ENCODE measurements at regions not wholly inside any gene's neighbourhood (a gene's known extent, or its start where the extent isn't known, plus 50 kb on each side); places are given as distances from the start of the nearest gene placed in this dataset.

DNA sequence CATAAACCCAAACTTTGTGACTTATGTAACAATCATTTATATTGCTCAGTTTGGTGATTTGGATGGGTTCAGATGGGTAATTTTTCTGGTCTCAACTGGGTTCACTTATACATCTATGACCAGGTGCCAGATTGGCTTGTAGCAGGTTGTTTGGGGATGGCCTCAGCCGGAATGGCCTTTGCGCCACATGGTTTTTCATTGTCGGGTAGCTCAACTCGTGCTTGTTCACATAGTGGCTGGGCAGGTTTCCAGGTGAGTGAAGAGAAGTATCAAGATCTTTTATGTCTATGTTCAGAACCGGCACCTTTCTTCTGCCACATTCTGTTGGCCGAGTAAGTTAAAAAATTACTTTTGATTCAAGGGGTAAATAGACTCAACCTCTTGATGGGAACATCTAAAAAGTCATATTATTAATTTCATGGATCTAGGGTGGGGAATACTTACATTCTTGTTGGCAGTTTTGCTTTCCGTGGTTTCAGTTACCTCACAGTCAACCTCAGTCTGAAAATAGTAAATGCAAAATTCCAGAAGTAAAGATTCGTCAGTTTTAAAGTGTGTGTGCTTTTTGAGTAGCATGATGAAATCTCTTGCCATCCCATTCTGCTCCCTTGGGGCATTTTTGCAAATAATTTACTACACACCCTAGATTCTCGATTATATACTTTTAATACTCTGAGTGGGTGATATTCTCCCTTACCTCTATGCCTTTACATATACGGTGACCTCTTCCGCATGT is 745.7 kb upstream of the CCDC54 start:
- no peak overlapping the region for H3K27ac ChIP-seq
- H3K4me1 ChIP-seq, result no peaks in the 10 kb centered on the region
- H3K9me3 ChIP-seq, result no peaks in the 10 kb centered on the region
- H3K27me3 ChIP-seq, result no peaks in the 10 kb centered on the region
- H3K36me3 ChIP-seq, result no peaks in the 10 kb centered on the region
- no peak overlapping the region for H3K4me3 ChIP-seq
- intact Hi-C loops (cut with DNase I; ENCODE audit: low total_unique reads), result no loop called here
- no peak for TF ChIP-seq POLR2A (IDR thresholded peaks at IDR 0.05)
- TF ChIP-seq, protein P1, sequence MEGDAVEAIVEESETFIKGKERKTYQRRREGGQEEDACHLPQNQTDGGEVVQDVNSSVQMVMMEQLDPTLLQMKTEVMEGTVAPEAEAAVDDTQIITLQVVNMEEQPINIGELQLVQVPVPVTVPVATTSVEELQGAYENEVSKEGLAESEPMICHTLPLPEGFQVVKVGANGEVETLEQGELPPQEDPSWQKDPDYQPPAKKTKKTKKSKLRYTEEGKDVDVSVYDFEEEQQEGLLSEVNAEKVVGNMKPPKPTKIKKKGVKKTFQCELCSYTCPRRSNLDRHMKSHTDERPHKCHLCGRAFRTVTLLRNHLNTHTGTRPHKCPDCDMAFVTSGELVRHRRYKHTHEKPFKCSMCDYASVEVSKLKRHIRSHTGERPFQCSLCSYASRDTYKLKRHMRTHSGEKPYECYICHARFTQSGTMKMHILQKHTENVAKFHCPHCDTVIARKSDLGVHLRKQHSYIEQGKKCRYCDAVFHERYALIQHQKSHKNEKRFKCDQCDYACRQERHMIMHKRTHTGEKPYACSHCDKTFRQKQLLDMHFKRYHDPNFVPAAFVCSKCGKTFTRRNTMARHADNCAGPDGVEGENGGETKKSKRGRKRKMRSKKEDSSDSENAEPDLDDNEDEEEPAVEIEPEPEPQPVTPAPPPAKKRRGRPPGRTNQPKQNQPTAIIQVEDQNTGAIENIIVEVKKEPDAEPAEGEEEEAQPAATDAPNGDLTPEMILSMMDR (IDR thresholded peaks at IDR 0.05), result no peak
- no peak for DNase-seq

DNA sequence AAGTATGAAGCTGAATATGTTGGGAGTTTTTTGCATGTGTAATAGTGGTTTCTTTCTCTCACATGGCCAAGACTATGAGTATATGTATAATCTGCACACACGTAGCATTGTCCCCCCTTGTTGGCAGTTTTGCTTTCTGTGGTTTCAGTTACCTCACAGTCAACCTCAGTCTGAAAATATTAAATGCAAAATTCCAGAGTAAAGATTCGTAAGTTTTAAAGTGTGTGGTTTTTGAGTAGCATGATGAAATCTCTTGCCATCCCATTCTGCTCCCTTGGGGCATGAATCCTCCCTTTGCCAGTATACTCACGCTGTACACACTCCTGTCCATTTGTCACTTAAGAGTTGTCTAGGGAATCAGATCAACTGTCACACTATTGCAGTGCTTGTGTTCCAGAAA is 742.0 kb upstream of the CCDC54 start:
- H3K4me3 ChIP-seq, result no peak overlapping the region
- no peak for TF ChIP-seq POLR2A (IDR thresholded peaks at IDR 0.05)
- TF ChIP-seq, protein P1 (IDR thresholded peaks at IDR 0.05), result no peak
- no peaks in the 10 kb centered on the region for H3K36me3 ChIP-seq
- no peak overlapping the region for H3K27ac ChIP-seq
- no peak for DNase-seq
- intact Hi-C loops (cut with DNase I; ENCODE audit: low total_unique reads), result no loop called here
- H3K4me1 ChIP-seq, result no peaks in the 10 kb centered on the region
- no peaks in the 10 kb centered on the region for H3K9me3 ChIP-seq
- H3K27me3 ChIP-seq, result no peaks in the 10 kb centered on the region

GRCh38 chr3:106635826-106636225 is 741.4 kb upstream of the CCDC54 start:
- no peak for DNase-seq
- no peak for TF ChIP-seq POLR2A (IDR thresholded peaks at IDR 0.05)
- TF ChIP-seq, protein P1 (IDR thresholded peaks at IDR 0.05), result no peak
- H3K4me3 ChIP-seq, result no peak overlapping the region
- H3K27me3 ChIP-seq, result no peaks in the 10 kb centered on the region
- H3K36me3 ChIP-seq, result no peaks in the 10 kb centered on the region
- H3K4me1 ChIP-seq, result no peaks in the 10 kb centered on the region
- no peaks in the 10 kb centered on the region for H3K9me3 ChIP-seq
- no peak overlapping the region for H3K27ac ChIP-seq
- intact Hi-C loops (cut with DNase I; ENCODE audit: low total_unique reads), result no loop called here

- TF ChIP-seq POLR2A (IDR thresholded peaks at IDR 0.05), result no peak
- TF ChIP-seq, protein P1 (IDR thresholded peaks at IDR 0.05), result no peak
- H3K9me3 ChIP-seq, result no peaks in the 10 kb centered on the region
- H3K4me3 ChIP-seq, result no peak overlapping the region
- DNase-seq, result no peak
- H3K36me3 ChIP-seq, result no peaks in the 10 kb centered on the region
- intact Hi-C loops (cut with DNase I; ENCODE audit: low total_unique reads), result no loop called here
- H3K4me1 ChIP-seq, result no peaks in the 10 kb centered on the region
- no peaks in the 10 kb centered on the region for H3K27me3 ChIP-seq
- no peak overlapping the region for H3K27ac ChIP-seq
Observed at GRCh38 chr3:106640353-106640752, 736.9 kb upstream of the CCDC54 start.

DNA sequence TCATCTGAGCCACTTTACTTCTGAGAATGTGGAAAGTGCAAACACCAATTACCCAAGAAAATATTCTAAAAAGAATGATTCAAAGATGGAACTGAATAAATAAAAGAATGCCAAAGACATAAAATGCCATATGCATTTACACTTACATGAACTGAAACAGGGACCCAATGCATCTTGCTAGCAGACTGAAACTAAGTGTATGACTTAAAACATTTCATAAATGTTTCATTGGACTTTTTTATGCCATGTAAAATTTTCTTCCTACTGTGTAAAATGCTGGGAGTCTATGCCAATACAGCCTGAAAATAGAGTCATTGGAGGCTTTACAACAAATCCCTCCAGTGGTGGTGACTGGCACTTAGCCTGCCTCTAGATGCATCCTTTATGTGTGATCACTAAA is 735.1 kb upstream of the CCDC54 start:
- Histone ChIP-seq H3K27ac (no peak overlapping the region), H3K27me3 (no peaks in the 10 kb centered on the region), H3K36me3 (no peaks in the 10 kb centered on the region), H3K4me3 (no peak overlapping the region), H3K4me1 (no peaks in the 10 kb centered on the region), H3K9me3 (no peaks in the 10 kb centered on the region)
- intact Hi-C loops (cut with DNase I; ENCODE audit: low total_unique reads), result no loop called here
- TF ChIP-seq, protein P1 (IDR thresholded peaks at IDR 0.05), result no peak
- TF ChIP-seq POLR2A (IDR thresholded peaks at IDR 0.05), result no peak
- DNase-seq, result no peak

Measured in uterus (tissue), 3 donors.